ENCODE measurements at regions not wholly inside any gene's neighbourhood (a gene's known extent, or its start where the extent isn't known, plus 50 kb on each side); places are given as distances from the start of the nearest gene placed in this dataset.

GRCh38 chr4:110878413-110878812 is 255.5 kb upstream of the PITX2 start:
- DNase-seq (ENCODE audit: low read depth in 3 of 3, low spot score in 2 of 3) = no peak

- no peak for DNase-seq (ENCODE audit: low read depth in 3 of 3, low spot score in 2 of 3)
Observed at GRCh38 chr4:110878956-110879355, 256.1 kb upstream of the PITX2 start.

- DNase-seq (ENCODE audit: low read depth in 3 of 3, low spot score in 2 of 3) = no peak
Observed at GRCh38 chr4:110886270-110886669, 263.4 kb upstream of the PITX2 start.

GRCh38 chr4:110886856-110887255 is 264.0 kb upstream of the PITX2 start:
- DNase-seq (ENCODE audit: low read depth in 3 of 3, low spot score in 2 of 3) = no peak

GRCh38 chr4:110897784-110898183 is 274.9 kb upstream of the PITX2 start:
- DNase-seq (ENCODE audit: low read depth in 3 of 3, low spot score in 2 of 3) = no peak

- no peak for DNase-seq (ENCODE audit: low read depth in 3 of 3, low spot score in 2 of 3)
Observed at GRCh38 chr4:110898290-110898689, 275.4 kb upstream of the PITX2 start.

GRCh38 chr4:110900213-110900769 is 277.4 kb upstream of the PITX2 start:
- DNase-seq (ENCODE audit: low read depth in 3 of 3, low spot score in 2 of 3) = no peak

GRCh38 chr4:110902500-110902899 is 279.6 kb upstream of the PITX2 start:
- DNase-seq (ENCODE audit: low read depth in 3 of 3, low spot score in 2 of 3) = no peak

- DNase-seq (ENCODE audit: low read depth in 3 of 3, low spot score in 2 of 3) = no peak
Observed at GRCh38 chr4:110904435-110905065, 281.7 kb upstream of the PITX2 start.

GRCh38 chr4:110905367-110905766 is 282.5 kb upstream of the PITX2 start:
- no peak for DNase-seq (ENCODE audit: low read depth in 3 of 3, low spot score in 2 of 3)

GRCh38 chr4:110907801-110908313 is 285.0 kb upstream of the PITX2 start:
- no peak for DNase-seq (ENCODE audit: low read depth in 3 of 3, low spot score in 2 of 3)

- no peak for DNase-seq (ENCODE audit: low read depth in 3 of 3, low spot score in 2 of 3)
Observed at GRCh38 chr4:110914791-110915190, 291.9 kb upstream of the PITX2 start.

- no peak for DNase-seq (ENCODE audit: low read depth in 3 of 3, low spot score in 2 of 3)
Observed at GRCh38 chr4:110915301-110915700, 292.4 kb upstream of the PITX2 start.

GRCh38 chr4:110916505-110916904 is 293.6 kb upstream of the PITX2 start:
- no peak for DNase-seq (ENCODE audit: low read depth in 3 of 3, low spot score in 2 of 3)

GRCh38 chr4:110917835-110918234 is 295.0 kb upstream of the PITX2 start:
- DNase-seq (ENCODE audit: low read depth in 3 of 3, low spot score in 2 of 3) = no peak

- DNase-seq (ENCODE audit: low read depth in 3 of 3, low spot score in 2 of 3) = no peak
Observed at GRCh38 chr4:110920990-110921389, 298.1 kb upstream of the PITX2 start.

- DNase-seq (ENCODE audit: low read depth in 3 of 3, low spot score in 2 of 3) = no peak
Observed at GRCh38 chr4:110924761-110925160, 301.9 kb upstream of the PITX2 start.

- DNase-seq (ENCODE audit: low read depth in 3 of 3, low spot score in 2 of 3) = no peak
Observed at GRCh38 chr4:110926841-110927400, 304.0 kb upstream of the PITX2 start.

GRCh38 chr4:110933341-110933740 is 310.5 kb upstream of the PITX2 start:
- DNase-seq (ENCODE audit: low read depth in 3 of 3, low spot score in 2 of 3) = no peak

- no peak for DNase-seq (ENCODE audit: low read depth in 3 of 3, low spot score in 2 of 3)
Observed at GRCh38 chr4:110944501-110944900, 321.6 kb upstream of the PITX2 start.

GRCh38 chr4:110945600-110945999 is 322.7 kb upstream of the PITX2 start:
- DNase-seq (ENCODE audit: low read depth in 3 of 3, low spot score in 2 of 3) = no peak

GRCh38 chr4:110949542-110949941 is 326.7 kb upstream of the PITX2 start:
- no peak for DNase-seq (ENCODE audit: low read depth in 3 of 3, low spot score in 2 of 3)
